ENCODE measurements at regions not wholly inside any gene's neighbourhood (a gene's known extent, or its start where the extent isn't known, plus 50 kb on each side); places are given as distances from the start of the nearest gene placed in this dataset.
"Not testable (repeated sequence)": the region's sequence is repeated elsewhere in the genome, so short reads cannot be mapped to it uniquely, and the experiment has no call there.

DNA sequence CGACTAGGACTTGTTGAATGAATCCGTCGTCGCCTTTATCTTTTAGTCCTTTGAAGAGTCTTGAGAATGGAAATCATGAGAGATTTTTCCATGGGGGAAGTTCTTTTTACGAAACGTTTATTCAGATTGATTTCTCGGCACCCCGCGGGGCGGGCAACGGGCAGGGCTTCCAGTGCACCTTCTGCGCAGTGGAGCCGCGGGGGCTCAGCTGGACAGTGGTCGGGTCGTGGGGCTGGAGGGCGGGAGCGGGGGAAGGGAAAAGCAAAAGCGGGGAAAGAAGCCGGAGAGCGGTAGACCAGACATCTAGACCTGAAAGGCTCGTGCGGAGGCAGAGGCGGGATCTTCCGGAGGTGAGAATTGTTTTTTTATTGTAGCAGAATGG is 103.0 kb downstream of the NBPF11 start:
- peak overlapping the region; percentile 53 for H3K4me3 ChIP-seq (ENCODE audit: low read length)
- not testable (repeated sequence) for H2AFZ ChIP-seq (ENCODE audit: low read depth, low read length); H3K9me3 ChIP-seq (ENCODE audit: low read length); H3F3A ChIP-seq (ENCODE audit: insufficient read depth, low read length, poor library complexity, severe bottlenecking); H3K9me2 ChIP-seq (ENCODE audit: insufficient read depth, low read length); H3K79me2 ChIP-seq (replicated peaks; ENCODE audit: insufficient read depth, low read length); H4K20me1 ChIP-seq (ENCODE audit: insufficient read depth); H3K27ac ChIP-seq (ENCODE audit: low read length); H3K9ac ChIP-seq (ENCODE audit: low read length); H3K27me3 ChIP-seq (ENCODE audit: insufficient read depth, low read depth, low read length); H3K36me3 ChIP-seq (ENCODE audit: insufficient read depth, low read length); H3K4me2 ChIP-seq (ENCODE audit: low read length)

- H3F3A ChIP-seq (ENCODE audit: insufficient read depth, low read length, poor library complexity, severe bottlenecking); H3K4me2 ChIP-seq (ENCODE audit: low read length); H4K20me1 ChIP-seq (ENCODE audit: insufficient read depth); H3K27me3 ChIP-seq (ENCODE audit: insufficient read depth, low read depth, low read length); H3K9ac ChIP-seq (ENCODE audit: low read length); H3K9me3 ChIP-seq (ENCODE audit: low read length); H3K79me2 ChIP-seq (replicated peaks; ENCODE audit: insufficient read depth, low read length); H3K36me3 ChIP-seq (ENCODE audit: insufficient read depth, low read length); H3K27ac ChIP-seq (ENCODE audit: low read length); H2AFZ ChIP-seq (ENCODE audit: low read depth, low read length); H3K9me2 ChIP-seq (ENCODE audit: insufficient read depth, low read length): not testable (repeated sequence)
- peak overlapping the region; percentile 53 for H3K4me3 ChIP-seq (ENCODE audit: low read length)
These were observed 103.5 kb downstream of the NBPF11 start for GRCh38 chr1:148048423-148049114.

GRCh38 chr1:148045872-148046271 is 106.2 kb downstream of the NBPF11 start:
- not testable (repeated sequence) for H3K9me3 ChIP-seq (ENCODE audit: low read length); H3F3A ChIP-seq (ENCODE audit: insufficient read depth, low read length, poor library complexity, severe bottlenecking); H3K9me2 ChIP-seq (ENCODE audit: insufficient read depth, low read length); H3K4me3 ChIP-seq (ENCODE audit: low read length); H3K27ac ChIP-seq (ENCODE audit: low read length); H4K20me1 ChIP-seq (ENCODE audit: insufficient read depth); H3K36me3 ChIP-seq (ENCODE audit: insufficient read depth, low read length); H3K79me2 ChIP-seq (replicated peaks; ENCODE audit: insufficient read depth, low read length); H3K4me2 ChIP-seq (ENCODE audit: low read length); H3K27me3 ChIP-seq (ENCODE audit: insufficient read depth, low read depth, low read length); H3K9ac ChIP-seq (ENCODE audit: low read length); H2AFZ ChIP-seq (ENCODE audit: low read depth, low read length)

DNA sequence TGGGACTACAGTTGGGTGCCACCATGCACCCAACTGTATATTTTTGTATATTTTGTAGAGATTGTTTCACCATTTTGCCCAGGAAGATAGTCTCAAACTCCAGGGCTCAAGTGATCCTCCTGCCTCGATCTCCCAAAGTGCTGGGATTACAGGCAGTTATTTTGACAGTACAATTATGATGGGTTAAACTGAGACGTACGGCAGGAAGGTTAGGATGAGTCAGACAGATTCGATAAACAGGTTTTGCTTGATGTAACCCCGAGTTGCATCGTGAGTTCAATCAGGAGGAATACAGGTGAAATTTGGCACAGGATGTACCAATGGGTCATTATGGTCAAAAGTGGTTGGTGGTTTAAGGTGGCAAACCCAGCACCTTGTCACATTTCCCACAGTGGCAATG is 107.6 kb downstream of the NBPF11 start:
- H3K9ac ChIP-seq (ENCODE audit: low read length); H4K20me1 ChIP-seq (ENCODE audit: insufficient read depth); H3K4me2 ChIP-seq (ENCODE audit: low read length); H3K9me3 ChIP-seq (ENCODE audit: low read length); H3K79me2 ChIP-seq (replicated peaks; ENCODE audit: insufficient read depth, low read length); H3K4me3 ChIP-seq (ENCODE audit: low read length); H3K9me2 ChIP-seq (ENCODE audit: insufficient read depth, low read length); H3K27ac ChIP-seq (ENCODE audit: low read length); H3K27me3 ChIP-seq (ENCODE audit: insufficient read depth, low read depth, low read length); H2AFZ ChIP-seq (ENCODE audit: low read depth, low read length); H3F3A ChIP-seq (ENCODE audit: insufficient read depth, low read length, poor library complexity, severe bottlenecking); H3K36me3 ChIP-seq (ENCODE audit: insufficient read depth, low read length): not testable (repeated sequence)

All from neural cell (in vitro differentiated cells).